ENCODE measurements at regions not wholly inside any gene's neighbourhood (a gene's known extent, or its start where the extent isn't known, plus 50 kb on each side); places are given as distances from the start of the nearest gene placed in this dataset.
"Not testable (repeated sequence)": the region's sequence is repeated elsewhere in the genome, so short reads cannot be mapped to it uniquely, and the experiment has no call there.

- BruUV-seq (replicated peaks): no TSS peak
- H3K9me3 Mint-ChIP-seq (ENCODE audit: low read depth, unreplicated experiment): no peaks in the 10 kb centered on the region
- no peak for TF ChIP-seq CTCF (IDR thresholded peaks at IDR 0.05; ENCODE audit: unreplicated experiment)
- intact Hi-C loops (cut with micrococcal nuclease; ENCODE audit: unreplicated experiment): no loop called here
- no peak overlapping the region for H3K27ac Mint-ChIP-seq (ENCODE audit: unreplicated experiment)
- no peaks in the 10 kb centered on the region for H3K36me3 Mint-ChIP-seq (ENCODE audit: insufficient read depth, unreplicated experiment)
- CTCF ChIA-PET: no interaction called here
- H3K4me3 Mint-ChIP-seq (ENCODE audit: low read depth, unreplicated experiment): no peak overlapping the region
- H3K27me3 Mint-ChIP-seq (ENCODE audit: unreplicated experiment): no peaks in the 10 kb centered on the region
- no peak for DNase-seq
- H3K4me1 Mint-ChIP-seq (ENCODE audit: low read depth, unreplicated experiment): peaks cover 33% of the 10 kb centered on the region
Measured at GRCh38 chr3:194036842-194037241, 99.1 kb upstream of the HES1 start.

- H3K27me3 Mint-ChIP-seq (ENCODE audit: unreplicated experiment); DNase-seq; H3K27ac Mint-ChIP-seq (ENCODE audit: unreplicated experiment); H3K4me3 Mint-ChIP-seq (ENCODE audit: low read depth, unreplicated experiment); intact Hi-C loops (cut with micrococcal nuclease; ENCODE audit: unreplicated experiment); H3K36me3 Mint-ChIP-seq (ENCODE audit: insufficient read depth, unreplicated experiment); H3K9me3 Mint-ChIP-seq (ENCODE audit: low read depth, unreplicated experiment); BruUV-seq (replicated peaks): not testable (repeated sequence)
- CTCF ChIA-PET: interaction anchor here (0.6 to 1.2 kb wide), 2 partner anchors 185 to 205 kb away, joined by 4 read pairs; no protein-coding TSS in a partner anchor
- peaks cover 26% of the 10 kb centered on the region for H3K4me1 Mint-ChIP-seq (ENCODE audit: low read depth, unreplicated experiment)
Measured at GRCh38 chr3:194038346-194038745, 97.6 kb upstream of the HES1 start.

- Mint-ChIP-seq H3K27ac (ENCODE audit: unreplicated experiment) (no peak overlapping the region), H3K4me1 (ENCODE audit: low read depth, unreplicated experiment) (peaks cover 21% of the 10 kb centered on the region), H3K9me3 (ENCODE audit: low read depth, unreplicated experiment) (peaks cover 4% of the 10 kb centered on the region), H3K27me3 (ENCODE audit: unreplicated experiment) (no peaks in the 10 kb centered on the region), H3K4me3 (ENCODE audit: low read depth, unreplicated experiment) (no peak overlapping the region), H3K36me3 (ENCODE audit: insufficient read depth, unreplicated experiment) (no peaks in the 10 kb centered on the region)
- BruUV-seq (replicated peaks): no TSS peak
- no peak for TF ChIP-seq CTCF (IDR thresholded peaks at IDR 0.05; ENCODE audit: unreplicated experiment)
- intact Hi-C loops (cut with micrococcal nuclease; ENCODE audit: unreplicated experiment): no loop called here
- DNase-seq: no peak
- CTCF ChIA-PET: interaction anchor here (0.6 to 1.2 kb wide), 2 partner anchors 205 to 252 kb away, joined by 3 to 4 read pairs; no protein-coding TSS in a partner anchor
Measured at GRCh38 chr3:194038960-194039359, 97.0 kb upstream of the HES1 start.

- TF ChIP-seq CTCF (IDR thresholded peaks at IDR 0.05; ENCODE audit: unreplicated experiment): no peak
- peaks cover 5% of the 10 kb centered on the region for H3K4me1 Mint-ChIP-seq (ENCODE audit: low read depth, unreplicated experiment)
Measured at GRCh38 chr3:194040516-194041273, 95.3 kb upstream of the HES1 start.

GRCh38 chr3:194042927-194043326 lies 93.0 kb upstream of the HES1 start:
- Mint-ChIP-seq H3K4me1 (ENCODE audit: low read depth, unreplicated experiment) (no peaks in the 10 kb centered on the region), H3K9me3 (ENCODE audit: low read depth, unreplicated experiment) (peaks cover 4% of the 10 kb centered on the region), H3K27me3 (ENCODE audit: unreplicated experiment) (no peaks in the 10 kb centered on the region), H3K36me3 (ENCODE audit: insufficient read depth, unreplicated experiment) (no peaks in the 10 kb centered on the region), H3K27ac (ENCODE audit: unreplicated experiment) (no peak overlapping the region), H3K4me3 (ENCODE audit: low read depth, unreplicated experiment) (no peak overlapping the region)
- TF ChIP-seq CTCF (IDR thresholded peaks at IDR 0.05; ENCODE audit: unreplicated experiment): no peak
- no TSS peak for BruUV-seq (replicated peaks)
- intact Hi-C loops (cut with micrococcal nuclease; ENCODE audit: unreplicated experiment): no loop called here
- CTCF ChIA-PET: no interaction called here
- no peak for DNase-seq

More at GRCh38 chr3:194040516-194041273, 95.3 kb upstream of the HES1 start:
- BruUV-seq (replicated peaks): no TSS peak
- Mint-ChIP-seq H3K9me3 (ENCODE audit: low read depth, unreplicated experiment) (peaks cover 4% of the 10 kb centered on the region), H3K27me3 (ENCODE audit: unreplicated experiment) (no peaks in the 10 kb centered on the region), H3K36me3 (ENCODE audit: insufficient read depth, unreplicated experiment) (no peaks in the 10 kb centered on the region), H3K27ac (ENCODE audit: unreplicated experiment) (no peak overlapping the region), H3K4me3 (ENCODE audit: low read depth, unreplicated experiment) (no peak overlapping the region)
- intact Hi-C loops (cut with micrococcal nuclease; ENCODE audit: unreplicated experiment): no loop called here
- CTCF ChIA-PET: interaction anchor here (0.7 kb wide), 1 partner anchor 19 kb away, joined by 4 read pairs; no protein-coding TSS in a partner anchor
- DNase-seq: no peak

Measured in Calu3 (cell line).